Stimulated activated CD8-positive, alpha-beta memory T cell treated with anti-CD3 and anti-CD28 coated beads, Interleukin-4, amount 100 ng/mL, for 1 hour (primary cell): ENCODE measurements at regions not wholly inside any gene's neighbourhood (a gene's known extent, or its start where the extent isn't known, plus 50 kb on each side); places are given as distances from the start of the nearest gene placed in this dataset.
"Not testable (repeated sequence)": the region's sequence is repeated elsewhere in the genome, so short reads cannot be mapped to it uniquely, and the experiment has no call there.

Source experiments
- DNase-seq, 2 donors: peaks; one replicate each; pipeline ENCODE4 v3.0.0-alpha.2; 2020; ENCODE audit warnings: low read depth in 2 of 2, low spot score in 1 of 2

DNA sequence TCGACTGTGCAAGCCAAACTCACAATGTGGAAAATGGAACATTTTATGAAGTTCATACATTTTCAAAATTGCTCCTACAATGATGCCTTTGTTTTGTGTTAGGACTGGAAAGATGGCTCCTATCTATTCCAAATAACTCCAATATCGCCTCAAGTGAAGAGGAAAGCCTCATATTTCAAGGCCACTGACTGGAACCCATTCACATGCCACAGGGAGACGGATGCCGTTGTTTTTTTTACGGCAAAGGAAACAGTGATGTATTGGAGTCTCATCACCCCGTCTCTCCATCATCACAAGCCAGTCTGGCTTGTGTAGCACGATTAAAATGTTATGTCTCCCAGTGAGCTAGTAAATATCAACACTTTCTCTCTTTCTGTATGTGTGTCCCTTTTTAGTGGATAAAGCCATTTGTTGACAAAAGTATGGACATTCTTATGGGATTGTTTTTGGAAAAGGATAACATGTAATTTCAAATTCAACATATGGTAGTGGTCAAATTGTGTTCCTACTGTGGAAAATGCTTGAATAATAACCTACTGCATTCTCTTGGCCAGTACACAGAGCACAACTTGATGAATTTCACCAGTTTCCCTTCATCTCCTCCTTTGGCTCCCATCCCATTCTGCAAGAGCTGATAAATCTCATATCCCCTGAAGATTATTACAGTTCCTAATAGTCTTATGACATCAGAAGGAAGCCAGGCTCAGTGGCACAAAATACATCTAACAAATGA lies 109.5 kb upstream of the PITRM1 start:
- DNase-seq, result no peak

DNA sequence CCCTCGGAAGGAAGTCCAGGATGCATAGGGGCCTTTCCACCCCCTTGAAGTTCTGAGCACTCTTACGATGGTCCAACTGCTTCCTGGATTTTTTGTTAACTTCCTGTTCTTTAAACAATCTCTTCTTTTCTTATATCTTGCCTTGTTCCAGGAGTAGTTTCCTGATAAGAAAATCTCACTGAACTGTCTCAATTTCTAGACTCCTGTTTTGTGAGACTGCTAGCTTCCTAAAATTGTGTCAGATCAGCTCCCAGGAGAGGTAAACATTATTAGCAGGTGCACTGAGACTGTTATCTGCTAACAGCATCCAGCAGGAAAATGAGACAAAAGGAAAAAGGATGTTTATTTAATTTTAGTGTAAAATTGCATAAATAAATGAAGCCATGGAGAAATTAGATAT lies 106.2 kb upstream of the PITRM1 start:
- no peak for DNase-seq

DNA sequence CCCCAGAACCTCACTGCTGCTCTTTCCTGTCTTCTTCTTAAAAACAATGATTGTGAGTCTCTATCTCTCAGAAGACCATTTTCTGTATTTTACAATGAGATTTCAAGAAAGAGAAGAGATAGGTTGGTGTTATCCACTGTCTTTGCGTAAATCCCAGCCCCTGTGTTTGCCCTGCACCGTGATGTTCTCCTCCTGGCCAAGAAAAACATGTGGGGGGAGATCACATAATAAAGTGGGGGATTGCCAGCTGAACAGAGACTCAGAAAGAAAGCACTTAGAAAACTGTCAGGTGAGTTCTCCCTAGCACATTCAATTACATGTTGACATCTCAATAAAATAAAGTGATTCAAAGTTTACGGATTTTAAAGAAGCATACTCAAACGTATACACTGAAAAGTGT lies 105.0 kb upstream of the PITRM1 start:
- no peak for DNase-seq

DNA sequence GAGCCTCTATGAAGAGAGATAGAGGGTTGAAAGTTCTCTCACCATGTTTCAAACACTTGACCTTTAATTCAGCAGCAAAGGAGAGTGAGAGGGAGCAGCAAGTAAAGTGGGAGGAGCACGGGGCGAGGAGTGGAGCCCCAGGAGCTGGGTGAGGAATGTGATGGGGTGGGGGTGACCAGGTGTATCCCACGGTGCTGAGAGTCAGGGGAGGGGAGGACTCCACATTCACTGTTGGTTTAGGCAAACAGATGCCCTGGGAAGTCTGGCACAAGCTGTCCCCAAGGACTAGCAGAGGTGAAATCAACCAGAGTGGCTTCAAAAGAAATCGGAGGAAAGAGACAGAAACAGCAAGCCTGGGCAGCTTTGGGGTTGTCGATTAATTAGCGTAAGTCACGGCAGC lies 101.8 kb upstream of the PITRM1 start:
- no peak for DNase-seq

DNA sequence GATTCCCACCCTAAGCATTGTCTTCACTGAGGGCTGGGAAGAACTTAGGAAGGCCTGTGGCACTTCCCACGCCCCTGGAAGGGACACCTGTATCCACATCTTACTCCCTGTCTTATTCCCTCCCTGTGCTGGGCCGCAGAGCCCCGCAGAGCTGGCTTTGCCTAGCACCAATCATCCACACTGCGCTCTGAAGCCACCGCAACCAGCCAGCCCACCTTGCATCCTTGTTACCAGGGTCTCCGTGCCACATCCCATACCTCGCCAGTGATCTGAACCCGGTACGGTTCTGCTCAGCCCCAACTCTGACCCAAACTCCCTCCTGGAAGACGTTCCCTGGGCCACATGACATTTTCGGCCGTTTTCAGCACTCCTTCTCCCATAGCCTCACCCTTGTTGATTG lies 101.4 kb upstream of the PITRM1 start:
- no peak for DNase-seq

DNA sequence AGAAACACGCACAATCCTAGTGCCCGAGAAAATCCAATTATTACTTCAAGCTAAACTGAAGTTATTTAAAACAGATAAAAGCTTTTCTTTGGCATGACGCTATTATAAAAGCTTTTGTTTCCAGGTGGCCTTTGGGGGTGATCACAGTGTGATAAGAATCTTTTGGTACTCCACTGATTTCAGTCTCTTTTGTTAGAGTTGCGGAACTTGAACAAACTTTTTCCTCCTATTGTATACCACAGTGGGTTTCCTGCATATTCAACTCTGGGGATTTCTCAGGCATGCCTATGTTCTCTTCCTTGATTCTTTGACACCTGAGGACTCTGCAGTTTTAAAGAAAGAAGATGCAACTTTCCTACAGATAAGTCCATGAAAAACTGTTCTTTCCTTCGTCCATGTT lies 99.7 kb upstream of the PITRM1 start:
- no peak for DNase-seq

DNA sequence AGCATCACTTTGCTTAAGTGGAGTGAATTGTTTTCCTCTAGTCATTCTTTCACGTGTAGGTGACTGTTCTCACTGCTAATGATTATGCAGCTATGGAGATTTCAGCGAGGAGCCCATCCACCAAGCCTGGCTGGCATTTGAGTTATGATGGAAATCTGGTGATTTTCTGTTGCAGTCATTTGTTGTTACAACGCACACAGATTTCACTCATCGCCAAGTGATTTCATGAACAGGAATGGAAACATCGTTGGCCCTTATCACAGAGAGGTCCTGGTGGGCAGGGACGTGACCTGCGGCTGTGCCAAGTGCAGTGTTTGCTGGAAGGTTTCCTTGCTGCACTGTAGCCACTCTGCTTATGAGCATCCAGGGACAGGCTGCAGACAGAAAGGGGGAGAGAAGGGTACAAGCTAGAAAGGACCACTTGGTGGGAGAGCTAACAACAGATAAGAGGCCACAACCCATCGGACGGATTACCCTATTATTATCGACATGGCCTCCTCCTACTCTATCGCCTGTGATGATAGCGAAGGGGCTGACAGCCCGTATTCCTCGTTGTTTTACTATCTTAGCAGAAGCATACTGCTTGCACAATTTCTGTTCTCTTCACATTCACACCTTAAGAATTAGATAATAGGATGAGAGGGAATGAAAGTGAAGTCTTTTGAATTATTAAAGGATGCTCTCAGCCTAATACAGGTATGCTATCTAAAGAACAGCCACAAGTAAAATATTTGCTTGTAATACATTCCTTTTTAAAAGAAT lies 99.0 kb upstream of the PITRM1 start:
- no peak for DNase-seq

DNA sequence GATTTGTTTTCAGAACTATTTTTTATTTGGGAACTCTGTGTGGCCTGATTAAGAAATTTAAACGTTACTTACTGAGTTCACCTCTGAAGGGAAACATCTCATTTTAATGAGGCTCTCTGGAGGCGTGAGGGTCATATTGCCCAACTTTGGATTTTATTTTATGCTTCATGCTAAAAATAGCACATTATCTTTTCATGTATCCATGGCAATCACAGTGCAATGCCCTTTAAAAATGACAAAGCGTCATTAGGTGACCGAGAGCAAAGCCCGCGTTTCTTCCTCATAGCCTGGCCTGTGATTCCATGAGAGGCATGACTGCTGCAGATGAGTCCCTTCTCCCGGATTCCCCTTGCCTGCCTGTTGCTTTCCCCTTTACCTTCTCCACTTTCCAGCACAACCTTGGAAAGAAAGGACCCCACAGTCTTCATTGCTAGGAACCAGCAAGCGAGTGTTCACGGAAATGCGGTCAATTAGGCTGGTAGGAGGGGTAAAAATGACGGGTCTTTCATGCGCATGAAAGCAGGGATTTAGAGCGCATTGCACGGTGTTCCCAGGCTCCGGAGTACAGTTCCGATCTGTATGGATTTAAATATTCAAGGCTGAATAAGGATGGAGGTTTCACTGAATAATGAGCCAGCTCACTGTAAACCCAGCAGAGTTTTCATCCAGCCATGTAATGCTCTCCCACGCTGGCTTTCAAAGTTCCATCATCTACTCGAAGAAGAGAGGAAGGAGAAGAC lies 98.2 kb upstream of the PITRM1 start:
- DNase-seq, result no peak

DNA sequence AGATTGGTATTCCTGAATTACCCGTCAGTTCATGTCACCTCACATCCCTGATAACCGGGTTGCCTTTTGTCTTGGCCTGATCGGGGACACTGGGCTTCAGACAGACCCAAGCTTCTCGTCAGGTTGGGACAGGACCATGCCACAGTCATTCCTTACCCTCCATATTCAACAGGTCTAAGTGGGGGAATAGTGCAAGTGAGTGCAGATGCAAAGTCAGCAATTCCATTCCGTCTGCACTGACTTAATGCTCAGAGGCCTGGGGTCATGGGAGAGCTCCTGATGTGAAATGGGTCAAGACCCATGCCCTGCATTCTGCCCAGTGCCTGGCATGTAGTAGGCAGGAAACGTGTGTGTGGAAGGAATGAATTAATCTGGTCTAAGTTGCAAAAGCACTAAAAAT lies 95.4 kb upstream of the PITRM1 start:
- DNase-seq, result no peak

DNA sequence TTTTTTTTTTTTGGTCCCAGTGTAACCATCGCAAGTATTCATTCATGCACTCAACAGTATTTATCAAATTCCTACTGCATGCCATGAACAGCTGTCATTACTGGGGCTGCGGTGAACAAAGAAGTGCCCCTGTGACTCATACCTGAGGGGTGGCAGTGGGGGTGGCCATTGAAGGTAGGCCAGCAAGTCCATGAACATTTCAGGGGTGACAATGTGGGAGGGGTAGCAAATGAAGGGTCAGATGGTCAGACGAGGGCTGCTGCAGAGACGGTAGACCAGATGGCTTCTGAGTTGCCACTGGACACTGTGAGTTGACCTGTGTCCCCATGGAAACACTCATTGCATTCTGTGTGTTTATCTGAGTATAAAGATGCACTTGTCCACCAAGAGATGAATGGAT lies 92.5 kb upstream of the PITRM1 start:
- DNase-seq, result no peak

DNA sequence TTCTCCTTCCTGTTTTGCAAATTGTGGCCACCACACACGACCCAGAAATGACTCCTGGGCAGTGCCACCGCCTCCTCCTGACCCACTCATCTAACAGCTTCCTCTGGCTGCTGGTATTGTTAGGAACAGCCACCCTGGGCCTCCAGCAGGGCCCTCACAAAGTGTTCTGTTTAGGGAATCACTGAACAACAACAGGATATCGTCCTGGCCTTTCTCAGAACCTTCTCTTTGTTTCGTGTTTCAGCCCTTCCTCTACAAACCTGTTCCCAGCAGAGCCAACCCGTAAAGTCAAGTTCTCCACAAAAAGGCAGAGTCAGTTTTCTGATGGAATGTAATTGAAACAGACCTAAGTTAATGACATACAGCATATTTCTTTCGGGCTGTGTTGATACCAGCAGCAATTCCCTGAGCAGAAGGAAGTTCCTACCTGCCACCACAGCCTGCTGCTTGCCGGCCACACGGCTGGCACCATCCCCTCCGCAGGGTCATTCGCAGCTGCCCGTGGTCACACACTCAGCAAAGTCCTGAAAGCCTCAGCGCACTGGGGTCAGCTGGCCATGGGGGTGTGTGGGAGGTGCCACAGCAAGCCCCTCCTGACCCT lies 91.7 kb upstream of the PITRM1 start:
- no peak for DNase-seq

DNA sequence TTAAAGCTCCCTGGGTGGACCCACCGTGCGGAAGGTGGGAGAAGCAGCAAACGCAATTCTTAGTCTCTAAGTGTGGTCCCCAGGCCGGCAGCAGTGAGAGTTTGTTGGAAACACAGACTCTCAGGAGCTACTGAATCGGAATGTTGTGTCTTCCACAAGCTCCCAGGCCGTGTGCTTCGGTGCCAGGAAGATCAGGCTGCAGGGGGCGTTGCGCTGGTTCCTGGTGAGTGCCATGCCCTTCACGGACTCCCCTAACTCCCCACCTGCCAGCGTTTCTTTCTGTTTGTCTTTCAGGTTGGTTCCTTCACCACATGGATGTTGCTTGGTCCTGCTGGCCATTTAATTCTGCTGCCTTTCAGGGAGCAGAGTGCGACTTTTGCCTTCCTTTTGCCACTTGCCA lies 91.2 kb upstream of the PITRM1 start:
- DNase-seq, result no peak

DNA sequence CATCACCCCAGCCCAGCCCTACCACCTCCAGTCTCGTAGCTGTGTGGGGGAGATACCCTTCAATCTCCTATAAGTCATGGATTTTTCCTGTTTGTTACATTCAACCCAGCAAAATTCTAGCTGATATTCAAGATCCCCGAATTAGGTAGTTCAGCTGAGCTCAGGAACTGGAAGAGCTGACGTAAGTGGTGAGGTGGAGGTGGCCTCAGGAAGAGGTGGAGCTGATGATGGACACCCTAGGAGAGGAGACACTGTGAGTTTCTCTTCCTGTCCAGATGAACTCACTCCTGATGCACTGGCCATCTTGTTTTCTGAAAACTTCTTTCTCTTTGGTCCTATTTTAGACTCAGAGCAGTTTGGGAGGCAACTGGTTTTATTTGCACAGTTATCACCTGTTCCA lies 90.5 kb upstream of the PITRM1 start:
- no peak for DNase-seq

DNA sequence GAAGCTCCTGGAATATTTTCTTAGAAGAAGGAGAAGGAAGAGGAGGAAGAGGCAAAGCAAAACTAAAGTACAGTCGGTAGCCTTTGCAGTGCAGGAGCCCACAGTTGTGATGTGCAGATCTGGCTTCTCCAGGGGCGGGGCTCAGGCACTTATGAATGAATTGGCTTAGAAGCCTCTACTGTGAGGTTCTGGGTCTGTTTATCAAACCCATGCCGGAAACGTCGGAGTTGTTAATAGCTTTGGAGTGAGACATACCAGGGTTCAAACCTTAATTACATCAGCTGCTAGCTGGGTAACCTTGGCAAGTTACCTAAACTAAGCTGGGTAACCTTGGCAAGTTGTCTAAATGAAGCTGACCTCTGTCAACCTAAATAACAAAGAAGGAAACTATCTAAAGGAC lies 89.3 kb upstream of the PITRM1 start:
- DNase-seq, result no peak

DNA sequence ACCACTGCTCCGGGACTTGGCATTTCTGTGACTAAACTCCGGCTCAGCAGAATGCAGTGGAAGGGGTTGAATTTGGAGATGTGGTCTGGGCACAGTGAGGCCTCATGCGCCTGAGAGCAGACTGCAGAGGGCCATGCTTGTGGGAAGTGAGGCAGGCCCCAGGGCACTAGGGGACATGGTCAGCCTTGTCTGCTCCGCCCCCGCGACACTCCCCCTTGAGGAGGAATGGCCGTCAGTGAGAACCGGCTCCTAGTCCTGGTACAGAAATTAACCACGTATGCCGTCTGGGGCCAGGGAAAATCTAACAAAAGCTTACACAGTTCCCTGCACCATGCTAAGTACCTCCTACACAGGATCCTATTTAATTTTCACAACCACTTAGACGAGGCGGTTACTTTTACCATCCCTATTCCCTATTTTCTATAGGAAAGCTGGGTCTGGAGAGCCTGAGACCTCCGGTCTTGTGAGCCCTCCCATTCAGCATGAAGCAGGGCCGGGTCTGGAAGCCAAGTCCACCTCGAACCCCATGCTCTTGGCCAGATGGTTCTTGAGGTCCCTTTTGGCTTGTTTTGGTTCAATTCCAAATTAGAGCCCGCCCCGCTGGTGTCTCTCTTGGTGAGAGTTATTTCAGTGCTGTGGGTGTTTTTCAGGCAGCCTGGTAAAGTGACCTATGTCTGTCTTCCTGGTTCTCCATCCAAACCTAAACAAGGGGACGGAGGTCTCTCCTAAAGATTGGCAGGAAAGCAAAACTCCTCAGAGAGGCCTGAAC lies 87.7 kb upstream of the PITRM1 start:
- no peak for DNase-seq

DNA sequence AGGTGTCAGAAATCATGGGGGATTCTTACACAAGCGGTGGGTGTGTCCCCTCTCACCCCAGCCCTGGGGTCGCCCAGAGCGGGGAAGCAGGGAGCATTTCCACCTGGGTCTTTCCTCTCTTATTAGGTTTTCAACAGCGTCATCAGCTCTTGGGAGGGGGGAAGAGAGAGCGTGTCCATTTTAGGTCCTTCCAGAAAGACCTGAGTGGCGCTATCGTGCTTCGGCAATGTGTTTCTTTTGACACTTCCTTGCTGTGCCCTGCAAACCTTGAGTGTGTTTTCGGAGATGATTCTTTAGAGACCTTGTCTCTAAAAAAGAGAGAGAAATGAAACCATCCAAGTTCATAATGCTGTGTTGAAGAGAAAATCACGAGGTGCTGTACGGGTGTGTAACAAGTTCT lies 86.9 kb upstream of the PITRM1 start:
- no peak for DNase-seq

DNA sequence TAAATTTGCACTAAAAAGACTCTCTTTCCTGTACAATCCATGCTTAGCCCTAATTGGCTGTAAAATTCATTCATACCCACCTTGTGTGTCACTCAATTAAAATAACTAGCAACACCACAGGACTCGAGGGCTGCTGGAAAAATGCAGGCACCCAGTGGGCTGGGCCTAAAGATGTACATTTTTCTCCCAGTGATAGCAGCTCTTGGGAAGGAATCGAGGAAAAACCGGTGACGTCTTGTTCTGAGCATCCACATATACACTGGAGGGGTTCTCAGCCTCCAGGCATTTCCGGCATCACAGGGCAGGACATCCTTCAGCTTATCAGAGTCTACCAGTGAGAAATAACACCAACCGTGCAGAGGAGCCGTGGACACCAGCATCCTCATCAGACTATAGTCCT lies 85.8 kb upstream of the PITRM1 start:
- no peak for DNase-seq

DNA sequence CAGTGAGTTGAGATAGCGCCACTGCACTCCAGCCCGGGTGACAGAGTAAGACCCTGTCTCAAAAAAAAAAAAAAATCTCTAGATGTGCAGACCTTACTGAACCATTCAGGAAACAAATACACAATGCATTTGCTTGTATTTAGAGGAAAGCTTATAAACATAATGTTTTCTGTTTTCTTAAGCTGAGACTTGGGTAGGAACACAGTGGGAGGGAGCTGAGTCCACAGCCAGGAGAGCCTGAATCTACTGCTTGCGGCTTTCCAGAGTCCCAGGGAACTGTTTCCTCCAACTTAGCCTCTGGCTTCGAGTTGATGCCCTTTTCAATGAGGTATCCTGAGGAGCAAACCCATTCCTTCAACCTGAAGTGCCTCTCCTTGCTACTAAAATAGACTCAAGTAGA lies 83.0 kb upstream of the PITRM1 start:
- DNase-seq, result no peak

DNA sequence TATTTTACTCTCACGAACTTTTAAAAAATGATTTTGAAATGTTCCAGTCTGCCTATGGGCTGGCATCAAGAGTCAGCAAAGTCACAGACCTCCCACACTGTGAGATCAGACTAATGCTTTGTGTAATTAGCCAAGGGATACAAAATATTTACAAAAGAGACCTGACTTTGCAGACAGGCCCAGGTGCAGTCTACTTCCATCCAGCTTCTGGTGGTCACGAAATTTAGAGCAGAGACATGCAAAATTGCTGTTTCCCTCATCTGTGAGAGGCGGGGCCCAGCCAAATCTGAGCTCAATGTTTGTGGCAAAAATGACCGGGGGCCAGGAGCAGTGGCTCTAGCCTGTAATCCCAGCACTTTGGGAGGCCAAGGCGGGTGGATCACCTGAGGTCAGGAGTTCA lies 82.5 kb upstream of the PITRM1 start:
- no peak for DNase-seq

DNA sequence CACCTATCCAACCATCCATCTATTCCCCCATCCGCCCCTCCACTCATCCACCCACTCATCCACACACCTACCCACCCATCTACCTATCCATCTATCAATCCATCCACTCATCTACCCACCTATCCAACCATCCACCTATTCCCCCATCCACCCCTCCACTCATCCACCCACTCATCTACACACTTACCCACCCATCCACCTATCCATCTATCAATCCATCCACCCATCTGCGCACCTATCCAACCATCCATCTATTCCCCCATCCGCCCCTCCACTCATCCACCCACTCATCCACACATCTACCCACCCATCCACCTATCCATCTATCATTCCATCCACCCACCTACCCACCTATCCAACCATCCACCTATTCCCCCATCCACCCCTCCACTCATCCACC lies 81.4 kb upstream of the PITRM1 start:
- DNase-seq, result not testable (repeated sequence)

DNA sequence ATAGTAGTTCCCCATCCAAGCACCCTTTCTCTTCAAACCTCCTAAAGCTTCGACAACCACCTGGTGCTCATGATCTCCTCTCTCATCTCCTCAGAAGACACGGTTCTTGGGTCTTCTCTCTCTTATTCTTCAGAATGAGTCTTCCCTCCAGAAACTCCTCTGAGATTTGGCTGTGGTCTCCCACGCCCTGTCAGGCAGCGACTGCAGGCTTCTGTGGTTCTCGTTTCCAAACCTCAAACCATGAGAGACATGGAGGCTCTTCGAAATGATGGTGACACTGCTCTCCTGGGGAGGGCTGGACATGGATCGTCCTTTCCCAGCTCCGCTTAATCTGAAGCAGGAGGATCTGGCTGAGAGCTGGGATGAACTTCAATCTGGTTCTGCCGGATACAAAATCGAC lies 78.6 kb upstream of the PITRM1 start:
- DNase-seq, result no peak
